Subcutaneous abdominal adipose tissue (tissue), 5 donors: ENCODE measurements at regions not wholly inside any gene's neighbourhood (a gene's known extent, or its start where the extent isn't known, plus 50 kb on each side); places are given as distances from the start of the nearest gene placed in this dataset.

Experiments
- H3K27ac ChIP-seq: one replicate; pipeline ENCODE4 v1.7.0; 2013; ENCODE audit warnings: low read depth, mild to moderate bottlenecking, inconsistent platforms, low read length, moderate library complexity
- H3K27me3 ChIP-seq, 5 donors: one replicate each; pipeline ENCODE4 v1.7.0; 2013; ENCODE audit warnings: low read length in 5 of 5, inconsistent platforms in 1 of 5; ENCODE audit not compliant: control insufficient read depth in 5 of 5, insufficient read depth in 4 of 5
- H3K36me3 ChIP-seq, 5 donors: one replicate each; pipeline ENCODE4 v1.7.0; 2013; ENCODE audit warnings: low read length in 5 of 5; ENCODE audit not compliant: control insufficient read depth in 5 of 5, insufficient read depth in 5 of 5
- H3K4me1 ChIP-seq, 5 donors: one replicate each; pipeline ENCODE4 v1.7.0; 2013; ENCODE audit warnings: low read length in 5 of 5, mild to moderate bottlenecking in 3 of 5, moderate library complexity in 1 of 5; ENCODE audit not compliant: control insufficient read depth in 5 of 5, insufficient read depth in 5 of 5
- H3K4me3 ChIP-seq, 5 donors: one replicate each; pipeline ENCODE4 v1.7.0; 2013; ENCODE audit warnings: low read length in 5 of 5, low read depth in 1 of 5
- H3K9ac ChIP-seq, 5 donors: one replicate each; pipeline ENCODE4 v1.7.0; 2013; ENCODE audit warnings: low read length in 5 of 5, mild to moderate bottlenecking in 4 of 5, moderate library complexity in 3 of 5
- H3K9me3 ChIP-seq, 5 donors: one replicate each; pipeline ENCODE4 v1.7.0; 2013; ENCODE audit warnings: low read length in 5 of 5; ENCODE audit not compliant: control insufficient read depth in 5 of 5
- donor health status: healthy.
- donor health status: healthy.
- donor health status: healthy.
- donor health status: healthy.
- donor health status: healthy.

DNA sequence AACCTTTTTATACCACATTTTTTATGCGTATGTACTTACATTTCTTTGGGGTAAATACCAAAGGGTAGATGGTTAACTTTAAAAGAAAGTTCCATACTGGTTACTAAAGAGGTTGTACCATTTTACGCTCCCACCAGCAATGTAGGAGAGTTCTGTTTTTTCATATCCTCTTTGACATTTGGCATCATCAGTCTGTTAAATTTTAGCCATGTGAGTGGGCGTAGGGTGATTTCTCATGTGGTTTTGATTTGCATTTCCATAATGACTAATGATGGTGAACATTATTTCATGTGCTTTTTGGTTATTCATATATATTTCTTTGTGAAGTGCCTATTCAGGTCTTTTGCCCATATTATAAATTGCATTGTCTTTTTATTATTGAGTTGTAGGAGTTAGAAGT is 194.2 kb downstream of the PRL start:
- H3K9ac ChIP-seq: no peak overlapping the region
- H3K9me3 ChIP-seq: no peaks in the 10 kb centered on the region
- H3K27me3 ChIP-seq: no peaks in the 10 kb centered on the region
- H3K36me3 ChIP-seq: no peaks in the 10 kb centered on the region
- no peak overlapping the region for H3K27ac ChIP-seq
- peaks cover 0 to 9% (median 3%) of the 10 kb centered on the region in 5 donors for H3K4me1 ChIP-seq
- no peak overlapping the region for H3K4me3 ChIP-seq

DNA sequence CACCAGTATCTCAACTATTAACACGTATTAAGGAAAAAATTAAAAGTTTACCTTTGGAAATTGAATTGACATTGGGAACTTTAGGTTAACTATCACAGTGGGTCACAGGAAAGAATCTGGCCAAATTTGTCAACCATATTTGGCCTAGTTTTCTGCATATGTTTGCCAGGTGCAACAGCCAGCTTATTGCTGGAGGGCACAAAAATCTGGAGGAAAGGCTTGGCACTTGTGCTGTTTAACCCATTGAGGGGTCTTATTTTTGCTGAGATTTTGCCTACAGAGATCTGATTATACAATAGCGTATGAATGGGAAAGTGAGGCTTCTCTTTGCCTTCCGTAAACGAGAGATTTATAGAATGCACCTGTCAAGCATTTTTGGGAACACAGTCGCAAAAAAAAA is 190.4 kb downstream of the PRL start:
- H3K27ac ChIP-seq: no peak overlapping the region
- no peaks in the 10 kb centered on the region for H3K36me3 ChIP-seq
- no peak overlapping the region for H3K9ac ChIP-seq
- H3K4me1 ChIP-seq: peaks cover 0 to 4% (median 0%) of the 10 kb centered on the region in 5 donors
- no peaks in the 10 kb centered on the region for H3K27me3 ChIP-seq
- H3K9me3 ChIP-seq: no peaks in the 10 kb centered on the region
- no peak overlapping the region for H3K4me3 ChIP-seq

DNA sequence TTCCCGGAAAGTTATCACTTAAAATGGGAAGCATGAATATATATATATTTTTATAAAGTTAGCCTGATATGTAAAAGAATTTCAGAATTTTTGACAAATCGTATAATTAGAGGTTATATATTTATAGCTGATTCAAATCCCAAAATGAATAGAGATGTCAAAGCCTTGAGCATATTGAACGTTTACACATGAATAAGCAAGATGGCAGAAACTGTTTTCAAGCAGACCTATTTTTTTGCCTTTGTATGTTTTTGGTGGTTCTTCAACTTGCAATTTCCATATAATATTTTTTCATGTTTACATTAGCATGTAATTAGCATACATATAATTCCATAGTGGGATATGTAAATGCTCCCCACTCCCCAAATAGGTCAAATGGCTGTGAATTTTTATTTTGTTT is 189.9 kb downstream of the PRL start:
- no peak overlapping the region for H3K4me3 ChIP-seq
- H3K36me3 ChIP-seq: no peaks in the 10 kb centered on the region
- no peak overlapping the region for H3K27ac ChIP-seq
- H3K9ac ChIP-seq: no peak overlapping the region
- H3K4me1 ChIP-seq: peaks cover 0 to 4% (median 0%) of the 10 kb centered on the region in 5 donors
- H3K9me3 ChIP-seq: no peaks in the 10 kb centered on the region
- H3K27me3 ChIP-seq: no peaks in the 10 kb centered on the region

DNA sequence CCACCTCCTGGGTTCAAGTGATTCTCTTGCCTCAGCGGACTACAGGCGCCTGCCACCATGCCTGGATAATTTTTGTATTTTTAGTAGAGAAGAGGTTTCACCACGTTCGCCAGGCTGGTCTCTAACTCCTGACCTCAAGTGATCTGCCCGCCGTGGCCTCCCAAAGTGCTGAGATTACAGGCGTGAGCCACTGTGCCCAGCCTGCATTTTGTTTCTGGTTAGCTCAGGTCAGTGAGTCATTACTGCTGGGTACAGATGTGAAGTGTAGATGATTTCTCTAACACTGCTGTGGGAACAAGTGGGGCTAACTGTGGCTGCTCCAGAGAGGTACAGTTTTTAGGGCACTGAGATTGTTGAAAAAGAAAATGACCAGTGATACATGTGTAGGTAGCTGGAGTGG is 188.6 kb downstream of the PRL start:
- H3K9ac ChIP-seq: no peak overlapping the region
- H3K4me3 ChIP-seq: no peak overlapping the region
- H3K27me3 ChIP-seq: no peaks in the 10 kb centered on the region
- no peaks in the 10 kb centered on the region for H3K9me3 ChIP-seq
- peaks cover 0 to 10% (median 1%) of the 10 kb centered on the region in 5 donors for H3K4me1 ChIP-seq
- no peak overlapping the region for H3K27ac ChIP-seq
- no peaks in the 10 kb centered on the region for H3K36me3 ChIP-seq

DNA sequence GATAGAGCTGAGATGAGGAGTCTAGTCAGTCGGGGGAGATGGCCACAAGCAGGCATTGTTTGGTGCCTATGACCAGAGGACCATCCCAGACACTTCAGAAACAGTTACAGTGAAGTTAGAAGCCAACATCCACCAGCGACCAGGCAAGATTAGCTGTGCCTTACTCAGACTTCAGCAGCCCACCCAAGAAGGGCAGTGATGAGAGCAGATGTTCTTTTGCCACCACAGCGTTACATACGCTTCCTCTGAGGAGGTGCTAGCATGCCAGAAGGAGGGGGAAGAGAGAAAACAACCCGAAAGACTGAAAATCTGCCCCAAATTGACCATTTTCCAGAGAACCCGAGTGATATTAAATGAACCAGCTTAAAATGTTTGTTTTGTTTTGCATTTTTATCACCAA is 186.8 kb downstream of the PRL start:
- no peak overlapping the region for H3K4me3 ChIP-seq
- H3K9me3 ChIP-seq: no peaks in the 10 kb centered on the region
- H3K9ac ChIP-seq: no peak overlapping the region
- no peaks in the 10 kb centered on the region for H3K27me3 ChIP-seq
- H3K4me1 ChIP-seq: peaks cover 0 to 15% (median 3%) of the 10 kb centered on the region in 5 donors
- H3K36me3 ChIP-seq: no peaks in the 10 kb centered on the region
- no peak overlapping the region for H3K27ac ChIP-seq

DNA sequence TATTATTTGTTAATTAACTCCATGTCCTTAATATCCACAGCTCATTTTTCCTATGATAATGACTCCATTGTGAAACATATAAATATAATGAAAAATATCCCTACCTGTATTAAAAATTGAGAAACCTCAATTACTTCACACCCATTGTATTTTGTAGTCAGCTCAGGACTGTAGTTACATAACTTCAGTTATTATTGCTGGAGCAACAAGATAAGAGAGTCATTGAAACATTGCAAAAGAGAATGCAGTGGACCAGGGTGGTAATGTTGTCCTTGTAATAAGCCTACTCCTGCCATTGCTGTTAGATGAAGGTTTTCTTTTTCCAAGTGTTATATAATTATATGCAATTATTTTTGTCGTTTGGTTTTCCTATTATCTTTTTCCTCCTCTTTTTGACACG is 184.4 kb downstream of the PRL start:
- Histone ChIP-seq H3K4me3 (no peak overlapping the region), H3K9me3 (no peaks in the 10 kb centered on the region), H3K27me3 (no peaks in the 10 kb centered on the region), H3K36me3 (no peaks in the 10 kb centered on the region), H3K27ac (no peak overlapping the region), H3K4me1 (peaks cover 0 to 11% (median 0%) of the 10 kb centered on the region in 5 donors), H3K9ac (no peak overlapping the region)

DNA sequence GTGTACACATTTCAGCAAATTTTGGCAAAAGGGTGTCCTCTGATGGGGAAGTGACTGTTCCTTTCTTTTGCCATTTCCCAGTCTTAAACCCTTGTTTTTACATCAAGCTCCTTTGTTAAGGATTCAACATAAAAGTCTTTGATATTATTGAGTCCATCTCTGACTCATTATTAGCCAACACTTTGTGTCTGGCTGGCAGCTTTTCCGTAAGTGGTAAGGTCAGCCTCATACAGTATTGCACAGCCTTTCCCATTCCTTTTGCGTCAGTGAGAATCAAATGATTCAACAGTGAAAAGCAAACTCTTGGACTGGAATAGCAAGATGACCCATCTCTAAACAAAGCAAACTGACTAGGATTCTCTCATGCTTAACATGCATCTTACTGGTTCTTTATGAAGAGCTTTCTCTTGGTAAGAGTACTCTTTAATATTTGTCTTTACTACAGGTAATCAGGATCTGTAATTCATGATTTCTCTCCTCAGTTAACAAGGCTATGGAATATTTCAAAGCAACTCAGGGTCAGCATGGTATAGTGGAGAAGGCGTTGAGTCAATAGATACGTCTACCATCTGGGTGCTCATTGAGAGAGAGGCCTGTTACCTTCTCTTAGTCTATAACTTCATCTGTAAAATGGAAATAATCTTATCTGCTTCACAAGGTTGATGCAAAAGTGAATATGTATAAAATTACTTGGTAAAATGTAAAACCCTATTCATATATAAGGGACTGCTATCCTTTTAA is 183.6 kb downstream of the PRL start:
- Histone ChIP-seq H3K9ac (no peak overlapping the region), H3K27ac (no peak overlapping the region), H3K4me3 (no peak overlapping the region), H3K27me3 (no peaks in the 10 kb centered on the region), H3K4me1 (peaks cover 0 to 11% (median 0%) of the 10 kb centered on the region in 5 donors), H3K36me3 (no peaks in the 10 kb centered on the region), H3K9me3 (no peaks in the 10 kb centered on the region)

DNA sequence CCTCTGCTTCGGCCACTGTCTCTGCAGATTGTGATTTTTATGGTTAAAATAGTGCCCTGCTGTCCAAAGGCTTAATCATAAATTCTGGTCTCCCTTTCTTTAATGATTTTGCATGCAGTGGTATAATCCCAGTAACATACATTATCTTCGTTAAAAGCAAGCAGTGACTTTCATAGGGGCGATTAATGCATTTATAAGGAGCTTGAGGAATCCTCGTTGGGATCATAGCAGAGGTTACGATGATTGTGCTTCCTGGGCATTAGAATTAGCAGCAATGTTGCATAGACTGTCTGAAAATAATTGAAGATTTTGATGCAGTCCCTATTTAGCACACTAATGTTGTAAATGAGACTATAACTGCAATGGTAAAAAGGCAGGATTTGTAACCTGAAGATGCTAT is 181.3 kb downstream of the PRL start:
- Histone ChIP-seq H3K9ac (no peak overlapping the region), H3K4me3 (no peak overlapping the region), H3K4me1 (peaks cover 0 to 11% (median 0%) of the 10 kb centered on the region in 5 donors), H3K27me3 (no peaks in the 10 kb centered on the region), H3K27ac (no peak overlapping the region), H3K9me3 (no peaks in the 10 kb centered on the region), H3K36me3 (no peaks in the 10 kb centered on the region)

DNA sequence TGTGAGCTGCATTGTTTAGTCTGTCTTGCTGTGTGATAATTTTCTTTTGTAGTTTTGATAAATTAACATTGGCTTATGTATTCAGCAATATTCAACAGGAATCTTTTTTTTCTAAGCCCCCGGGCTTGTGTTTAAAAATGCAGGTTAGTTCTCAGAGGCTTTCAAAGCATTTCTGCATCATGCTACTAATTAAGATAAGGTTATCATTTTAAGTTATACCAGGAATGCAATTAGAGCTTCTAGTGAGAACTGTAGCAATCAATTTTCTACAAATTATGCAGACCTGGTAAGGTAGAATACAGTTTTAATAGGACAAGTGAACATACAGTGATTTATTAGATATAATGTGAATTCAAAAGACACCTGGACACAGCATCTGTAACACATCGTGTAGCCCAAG is 179.2 kb downstream of the PRL start:
- Histone ChIP-seq H3K9me3 (no peaks in the 10 kb centered on the region), H3K36me3 (no peaks in the 10 kb centered on the region), H3K27ac (no peak overlapping the region), H3K9ac (no peak overlapping the region), H3K27me3 (no peaks in the 10 kb centered on the region), H3K4me3 (no peak overlapping the region), H3K4me1 (peaks cover 0 to 11% (median 0%) of the 10 kb centered on the region in 5 donors)

DNA sequence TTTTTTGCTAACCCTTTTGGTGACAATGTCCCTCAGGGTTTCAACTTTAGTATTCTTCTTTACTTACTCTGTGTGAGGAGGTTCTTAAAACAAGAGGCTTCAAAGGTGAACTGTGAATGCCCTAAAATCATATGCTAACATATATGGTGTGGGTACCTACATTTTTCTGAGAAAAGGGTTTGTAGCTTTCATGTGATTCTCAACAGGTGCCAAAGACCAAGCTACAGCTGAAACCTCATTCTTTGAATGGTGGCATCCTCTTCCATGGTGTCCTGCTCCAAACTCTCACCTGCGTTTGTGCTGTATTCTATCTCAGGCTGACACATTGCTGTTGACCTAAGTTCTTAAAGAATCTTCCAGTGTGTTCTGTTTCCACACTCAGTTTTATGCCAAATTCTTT is 177.3 kb downstream of the PRL start:
- Histone ChIP-seq H3K36me3 (no peaks in the 10 kb centered on the region), H3K9me3 (no peaks in the 10 kb centered on the region), H3K27me3 (no peaks in the 10 kb centered on the region), H3K4me1 (peaks cover 0 to 3% (median 0%) of the 10 kb centered on the region in 5 donors), H3K4me3 (no peak overlapping the region), H3K9ac (no peak overlapping the region), H3K27ac (no peak overlapping the region)
